Esophagus muscularis mucosa (tissue), 4 donors: ENCODE measurements at regions not wholly inside any gene's neighbourhood (a gene's known extent, or its start where the extent isn't known, plus 50 kb on each side); places are given as distances from the start of the nearest gene placed in this dataset.

Experiments
- EP300 ChIP-seq: sonication (generic); formaldehyde crosslinking; IDR thresholded peaks from one replicate; pipeline ENCODE4 v1.6.1; 2017; ENCODE audit warnings: antibody characterized with exemption
- POLR2A ChIP-seq: fragments of 450-650 bp; IDR thresholded peaks from one replicate; pipeline ENCODE4 v1.6.1; 2017; ENCODE audit warnings: antibody characterized with exemption, moderate library complexity, mild to moderate bottlenecking, low read depth
- POLR2AphosphoS5 ChIP-seq, 2 donors: sonication (generic); formaldehyde crosslinking; IDR thresholded peaks; one replicate each; pipeline ENCODE4 v1.6.1; 2017; ENCODE audit warnings: antibody characterized with exemption in 2 of 2
- TF ChIP-seq, protein P1 (sequence below), 3 experiments: fragments of 200-600 bp in 2 of 3; fragments of 450-650 bp in 1 of 3; sonication (generic) in 2 of 3; IDR thresholded peaks; one replicate each; pipeline ENCODE4 v1.5.1; 2017 to 2019; ENCODE audit warnings: antibody characterized with exemption in 3 of 3, mild to moderate bottlenecking in 2 of 3, moderate library complexity in 1 of 3

- TF ChIP-seq, protein P1, sequence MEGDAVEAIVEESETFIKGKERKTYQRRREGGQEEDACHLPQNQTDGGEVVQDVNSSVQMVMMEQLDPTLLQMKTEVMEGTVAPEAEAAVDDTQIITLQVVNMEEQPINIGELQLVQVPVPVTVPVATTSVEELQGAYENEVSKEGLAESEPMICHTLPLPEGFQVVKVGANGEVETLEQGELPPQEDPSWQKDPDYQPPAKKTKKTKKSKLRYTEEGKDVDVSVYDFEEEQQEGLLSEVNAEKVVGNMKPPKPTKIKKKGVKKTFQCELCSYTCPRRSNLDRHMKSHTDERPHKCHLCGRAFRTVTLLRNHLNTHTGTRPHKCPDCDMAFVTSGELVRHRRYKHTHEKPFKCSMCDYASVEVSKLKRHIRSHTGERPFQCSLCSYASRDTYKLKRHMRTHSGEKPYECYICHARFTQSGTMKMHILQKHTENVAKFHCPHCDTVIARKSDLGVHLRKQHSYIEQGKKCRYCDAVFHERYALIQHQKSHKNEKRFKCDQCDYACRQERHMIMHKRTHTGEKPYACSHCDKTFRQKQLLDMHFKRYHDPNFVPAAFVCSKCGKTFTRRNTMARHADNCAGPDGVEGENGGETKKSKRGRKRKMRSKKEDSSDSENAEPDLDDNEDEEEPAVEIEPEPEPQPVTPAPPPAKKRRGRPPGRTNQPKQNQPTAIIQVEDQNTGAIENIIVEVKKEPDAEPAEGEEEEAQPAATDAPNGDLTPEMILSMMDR (IDR thresholded peaks at IDR 0.05) = no peak
- TF ChIP-seq POLR2A (no peak), POLR2AphosphoS5 (IDR thresholded peaks at IDR 0.05) (no peak), EP300 (no peak)
Measured at GRCh38 chrX:123086768-123087167, 97.3 kb upstream of the GRIA3 start.
